HCT116 (cell line): ENCODE measurements at regions not wholly inside any gene's neighbourhood (a gene's known extent, or its start where the extent isn't known, plus 50 kb on each side); places are given as distances from the start of the nearest gene placed in this dataset.

Source experiments
- ATAC-seq: fragments of 200-7000 bp; cut with Tn5 transposase; 2 replicates; pipeline ENCODE4 v1.9.1; 2020; ENCODE audit warnings: mild to moderate bottlenecking, moderate library complexity
- BruUV-seq: library from RNA; stranded (reverse); fragments of 400-500 nt; replicated peaks from 2 replicates; lab custom pipeline; 2021; lab: Mats Ljungman, UMichigan
- CTCF ChIA-PET: fragments of 300-600 bp; sonication (Branson Sonifier 250); formaldehyde crosslinking; loops from one replicate; lab custom pipeline; 2021; ENCODE audit warnings: antibody characterized with exemption; lab: Charles Lee
- POLR2A ChIA-PET: fragments of 300-600, 350-600 bp; sonication (Branson Sonifier 250); formaldehyde crosslinking; loops from one replicate; lab custom pipeline; 2021; ENCODE audit warnings: antibody characterized with exemption; lab: Charles Lee
- RAD21 ChIA-PET, 2 experiments: fragments of 300-600 bp; sonication (Branson Sonifier 250); formaldehyde crosslinking; loops; one replicate each; lab custom pipeline; 2023; ENCODE audit warnings: low total read pairs in 2 of 2; ENCODE audit not compliant: uncharacterized antibody in 2 of 2, unreplicated experiment in 2 of 2, low non-redundant PET in 1 of 2; lab: Charles Lee
- DNase-seq: peaks from one replicate; pipeline ENCODE4 v3.0.0-alpha.2; 2010; ENCODE audit warnings: low read depth, low spot score
- H2AFZ ChIP-seq: fragments of 200-600 bp; shearing (Covaris generic), sonication (generic); 2 replicates; pipeline ENCODE4 v1.6.1; 2017; ENCODE audit warnings: low read depth, mixed run types, mixed read lengths, antibody characterized with exemption, low read length; ENCODE audit not compliant: poor library complexity, severe bottlenecking
- H3K27ac ChIP-seq: 2 replicates; pipeline ENCODE4 v1.5.1; 2012; ENCODE audit warnings: low read depth, low read length
- H3K27me3 ChIP-seq: fragments of 200-600 bp; sonication (generic); 2 replicates; pipeline ENCODE4 v1.6.1; 2016; ENCODE audit warnings: mixed run types, low read length, mixed read lengths; ENCODE audit not compliant: insufficient read depth
- H3K36me3 ChIP-seq, 2 experiments: fragments of 200-500 bp in 1 of 2; fragments of 200-600 bp in 1 of 2; sonication (Bioruptor generic) in 1 of 2; sonication (generic) in 1 of 2; 2 replicates each; pipeline versions ENCODE4 v1.5.1 to v1.6.1; 2014 to 2016; ENCODE audit warnings: low read length in 2 of 2, inconsistent platforms in 1 of 2, mixed read lengths in 1 of 2, mixed run types in 1 of 2; ENCODE audit not compliant: insufficient read depth in 2 of 2, control insufficient read depth in 1 of 2
- H3K4me1 ChIP-seq, 2 experiments: fragments of 200-600 bp in 1 of 2; sonication (generic) in 1 of 2; 2 replicates each; pipeline versions ENCODE4 v1.5.1 to v1.6.1; 2012 to 2017; ENCODE audit warnings: low read length in 2 of 2, inconsistent platforms in 1 of 2, mild to moderate bottlenecking in 1 of 2, mixed read lengths in 1 of 2, mixed run types in 1 of 2, moderate library complexity in 1 of 2; ENCODE audit not compliant: insufficient read depth in 2 of 2, control insufficient read depth in 1 of 2
- H3K4me2 ChIP-seq: fragments of 200-600 bp; sonication (generic); 2 replicates; pipeline ENCODE4 v1.6.1; 2017; ENCODE audit warnings: mixed run types, low read length, mixed read lengths
- H3K4me3 ChIP-seq, 2 experiments: fragments of 200-600 bp in 1 of 2; sonication (generic) in 1 of 2; replicated peaks in 1 of 2; 2 replicates each; pipeline ENCODE4 v1.5.1; 2011 to 2016; ENCODE audit warnings: low read length in 2 of 2, control low read depth in 1 of 2, low read depth in 1 of 2, mild to moderate bottlenecking in 1 of 2, mixed read lengths in 1 of 2, mixed run types in 1 of 2
- H3K79me2 ChIP-seq: fragments of 200-600 bp; sonication (generic); 2 replicates; pipeline ENCODE4 v1.6.1; 2017; ENCODE audit warnings: mild to moderate bottlenecking, mixed run types, low read length, moderate library complexity, mixed read lengths; ENCODE audit not compliant: insufficient read depth
- H3K9ac ChIP-seq: fragments of 200-600 bp; sonication (generic); 2 replicates; pipeline ENCODE4 v1.6.1; 2016; ENCODE audit warnings: low read length, mixed read lengths
- H3K9me2 ChIP-seq: fragments of 200-600 bp; sonication (generic), shearing (Covaris generic); 2 replicates; pipeline ENCODE4 v1.6.1; 2017; ENCODE audit warnings: mixed run types, mild to moderate bottlenecking, moderate library complexity; ENCODE audit not compliant: insufficient read depth
- H3K9me3 ChIP-seq, 2 experiments: fragments of 200-500 bp in 1 of 2; fragments of 200-600 bp in 1 of 2; sonication (Bioruptor generic) in 1 of 2; sonication (generic) in 1 of 2; 2 replicates each; pipeline ENCODE4 v1.6.1; 2014 to 2017; ENCODE audit warnings: low read length in 2 of 2, mixed read lengths in 2 of 2, inconsistent platforms in 1 of 2, low read depth in 1 of 2, mild to moderate bottlenecking in 1 of 2, mixed run types in 1 of 2, moderate library complexity in 1 of 2; ENCODE audit not compliant: control insufficient read depth in 1 of 2, insufficient read depth in 1 of 2
- H4K20me1 ChIP-seq: fragments of 200-600 bp; sonication (generic), shearing (Covaris generic); 2 replicates; pipeline ENCODE4 v1.6.1; 2017; ENCODE audit warnings: mixed run types, mild to moderate bottlenecking, moderate library complexity; ENCODE audit not compliant: insufficient read depth
- CBX3 ChIP-seq: IDR thresholded peaks from 2 replicates; pipeline ENCODE4 v1.6.1; 2012; ENCODE audit warnings: low read depth
- ELF1 ChIP-seq: IDR thresholded peaks from 2 replicates; pipeline ENCODE4 v1.6.1; 2012; ENCODE audit warnings: low read depth, borderline replicate concordance
- EZH2 ChIP-seq: fragments of 200-600 bp; sonication (generic); IDR thresholded peaks from 2 replicates; pipeline ENCODE4 v1.6.1; 2017; ENCODE audit warnings: antibody characterized with exemption, mixed run types
- RAD21 ChIP-seq: IDR thresholded peaks from 2 replicates; pipeline ENCODE4 v1.6.1; 2012; ENCODE audit warnings: low read depth, mild to moderate bottlenecking
- SP1 ChIP-seq: IDR thresholded peaks from 2 replicates; pipeline ENCODE4 v1.6.1; 2012; ENCODE audit warnings: low read depth
- YY1 ChIP-seq: IDR thresholded peaks from 2 replicates; pipeline ENCODE4 v1.6.1; 2011; ENCODE audit warnings: low read length, low read depth, moderate library complexity, mild to moderate bottlenecking; ENCODE audit not compliant: insufficient replicate concordance; ENCODE audit errors: extremely low read depth
- intact Hi-C: fragments of 100-400 bp; cut with micrococcal nuclease; formaldehyde crosslinking; loops from 2 replicates; pipeline ENCODE4 v1.10.0; 2022
- TF ChIP-seq, protein P1 (sequence below), 3 experiments: fragments of 200-600 bp in 1 of 3; sonication (generic) in 1 of 3; IDR thresholded peaks in 2 of 3; conservative IDR thresholded peaks in 1 of 3; 2 replicates each; pipeline ENCODE4 v1.5.1; 2012 to 2017; ENCODE audit warnings: low read depth in 2 of 3, low read length in 2 of 3, antibody characterized with exemption in 1 of 3, borderline replicate concordance in 1 of 3, control low read depth in 1 of 3, mild to moderate bottlenecking in 1 of 3, mixed read lengths in 1 of 3, mixed run types in 1 of 3, moderate library complexity in 1 of 3; ENCODE audit not compliant: insufficient read depth in 1 of 3

DNA sequence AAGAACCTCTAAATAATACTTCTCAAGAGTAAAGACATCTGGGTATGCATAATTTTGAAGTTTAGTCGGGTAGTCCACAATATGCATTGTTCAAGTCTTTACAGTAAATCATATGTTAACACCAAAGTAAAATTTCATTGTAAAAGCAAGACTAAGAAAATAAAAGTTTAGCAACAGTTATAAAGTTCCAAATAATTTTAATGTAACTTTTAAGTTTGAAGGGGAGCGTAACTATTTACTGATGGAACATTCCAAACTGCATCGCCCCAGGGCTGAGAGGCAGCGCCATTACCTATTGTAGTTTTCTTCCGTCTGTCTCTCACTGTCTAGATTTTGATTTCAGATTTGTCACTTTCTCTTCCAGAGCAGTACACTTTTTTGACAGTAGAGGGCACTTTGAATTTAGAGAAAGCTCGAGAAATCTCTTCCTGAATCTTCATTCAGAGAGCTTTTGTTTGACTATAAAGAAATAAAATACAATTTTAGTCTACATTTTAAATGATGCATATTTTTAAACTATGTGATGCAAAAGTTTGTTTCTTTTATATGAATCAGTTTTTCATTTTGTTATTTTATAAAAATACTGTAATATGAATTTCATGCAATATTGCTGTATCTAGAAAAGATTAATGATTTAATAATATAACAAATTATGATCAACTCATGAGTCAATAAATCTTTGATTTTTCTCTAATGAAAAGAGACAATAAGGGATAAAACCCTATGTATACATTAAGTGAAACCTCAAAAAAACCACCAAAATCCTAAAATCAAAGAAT is 389.8 kb downstream of the FIGN start:
- TF ChIP-seq CBX3 (no peak), EZH2 (no peak), SP1 (0 out of 2 replicates have a peak, but pooled peaks have one; percentile 14), YY1 (peak; percentile 57), RAD21 (peak; percentile 74), ELF1 (0 out of 2 replicates have a peak, but pooled peaks have one; percentile 14)
- TF ChIP-seq, protein P1, sequence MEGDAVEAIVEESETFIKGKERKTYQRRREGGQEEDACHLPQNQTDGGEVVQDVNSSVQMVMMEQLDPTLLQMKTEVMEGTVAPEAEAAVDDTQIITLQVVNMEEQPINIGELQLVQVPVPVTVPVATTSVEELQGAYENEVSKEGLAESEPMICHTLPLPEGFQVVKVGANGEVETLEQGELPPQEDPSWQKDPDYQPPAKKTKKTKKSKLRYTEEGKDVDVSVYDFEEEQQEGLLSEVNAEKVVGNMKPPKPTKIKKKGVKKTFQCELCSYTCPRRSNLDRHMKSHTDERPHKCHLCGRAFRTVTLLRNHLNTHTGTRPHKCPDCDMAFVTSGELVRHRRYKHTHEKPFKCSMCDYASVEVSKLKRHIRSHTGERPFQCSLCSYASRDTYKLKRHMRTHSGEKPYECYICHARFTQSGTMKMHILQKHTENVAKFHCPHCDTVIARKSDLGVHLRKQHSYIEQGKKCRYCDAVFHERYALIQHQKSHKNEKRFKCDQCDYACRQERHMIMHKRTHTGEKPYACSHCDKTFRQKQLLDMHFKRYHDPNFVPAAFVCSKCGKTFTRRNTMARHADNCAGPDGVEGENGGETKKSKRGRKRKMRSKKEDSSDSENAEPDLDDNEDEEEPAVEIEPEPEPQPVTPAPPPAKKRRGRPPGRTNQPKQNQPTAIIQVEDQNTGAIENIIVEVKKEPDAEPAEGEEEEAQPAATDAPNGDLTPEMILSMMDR (IDR thresholded peaks at IDR 0.05 in 2 of 3, conservative IDR thresholded peaks at IDR 0.05 in 1 of 3; ENCODE audit: borderline replicate concordance in 1 of 3, insufficient read depth in 1 of 3, low read depth in 2 of 3, low read length in 2 of 3): peak; percentile 51 to 72 (median 64); a peak in 5 of 6 replicates
- Histone ChIP-seq H4K20me1 (no peaks in the 10 kb centered on the region), H3K4me1 (peaks cover 18 to 36% of the 10 kb centered on the region in 2 experiments), H3K9ac (no peak overlapping the region), H3K27ac (no peak overlapping the region), H3K4me3 (no peak overlapping the region), H3K9me3 (no peaks in the 10 kb centered on the region), H3K36me3 (no peaks in the 10 kb centered on the region), H2AFZ (peak overlapping the region; percentile 57), H3K9me2 (no peaks in the 10 kb centered on the region), H3K27me3 (no peaks in the 10 kb centered on the region), H3K79me2 (no peaks in the 10 kb centered on the region), H3K4me2 (peak overlapping the region; percentile 51)
- no TSS peak for BruUV-seq
- intact Hi-C loops: loop anchor here (5.0 to 10.0 kb wide), 6 partner anchors 154 to 1129 kb away; no protein-coding TSS in a partner anchor
- ChIA-PET RAD21 (no interaction called here), POLR2A (no interaction called here), CTCF (interaction anchor here (0.6 to 1.7 kb wide), 9 partner anchors 14 to 1133 kb away, joined by 3 to 12 read pairs (median 4); no protein-coding TSS in a partner anchor)
- ATAC-seq (peak; percentile 37; the same call in 1 of the 2 replicates), DNase-seq (peak; percentile 55)
